ENCODE measurements at regions not wholly inside any gene's neighbourhood (a gene's known extent, or its start where the extent isn't known, plus 50 kb on each side); places are given as distances from the start of the nearest gene placed in this dataset.

DNA sequence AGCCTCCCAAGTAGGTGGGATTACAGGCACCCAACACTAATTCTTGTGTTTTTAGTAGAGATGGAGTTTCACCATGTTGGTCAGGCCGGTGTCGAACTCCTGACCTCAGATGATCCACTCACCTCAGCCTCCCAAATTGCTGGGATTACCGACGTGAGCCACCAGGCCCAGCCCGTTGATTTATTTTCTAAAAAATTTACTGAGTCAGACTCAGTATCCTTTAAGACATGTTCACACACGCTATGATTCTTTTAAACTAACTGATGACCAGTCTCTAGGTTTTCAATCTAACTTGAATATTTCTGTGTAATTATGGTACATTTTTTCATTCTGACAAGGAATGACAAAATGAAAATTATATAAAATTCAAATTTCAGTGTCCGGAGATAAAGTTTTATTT, 114.5 kb downstream of the MMUT start:
- Histone ChIP-seq H3K9ac (ENCODE audit: low read length) (no peak overlapping the region), H3K27ac (ENCODE audit: low read depth, low read length) (no peak overlapping the region), H3K36me3 (ENCODE audit: control insufficient read depth in 1 of 2, insufficient read depth in 2 of 2, low read length in 2 of 2) (no peaks in the 10 kb centered on the region), H3K4me1 (ENCODE audit: control insufficient read depth in 1 of 2, insufficient read depth in 2 of 2, low read length in 2 of 2) (no peaks in the 10 kb centered on the region), H3K4me2 (ENCODE audit: low read length) (no peak overlapping the region), H4K20me1 (ENCODE audit: insufficient read depth) (no peaks in the 10 kb centered on the region), H3K9me3 (ENCODE audit: control insufficient read depth in 1 of 2, insufficient read depth in 1 of 2, low read depth in 1 of 2, low read length in 2 of 2) (no peaks in the 10 kb centered on the region), H3K4me3 (replicated peaks in 1 of 2; ENCODE audit: low read depth in 1 of 2, low read length in 2 of 2) (no peak overlapping the region), H3K9me2 (ENCODE audit: insufficient read depth) (no peaks in the 10 kb centered on the region), H2AFZ (ENCODE audit: low read depth, low read length, poor library complexity, severe bottlenecking) (no peak overlapping the region), H3K79me2 (ENCODE audit: insufficient read depth, low read length) (no peaks in the 10 kb centered on the region), H3K27me3 (ENCODE audit: insufficient read depth, low read length) (no peaks in the 10 kb centered on the region)
- ChIA-PET POLR2A (no interaction called here), CTCF (no interaction called here), RAD21 (ENCODE audit: low non-redundant PET in 1 of 2, low total read pairs in 2 of 2, uncharacterized antibody in 2 of 2, unreplicated experiment in 2 of 2) (no interaction called here)
- no TSS peak for BruUV-seq (replicated peaks)
- intact Hi-C loops (cut with micrococcal nuclease), result no loop called here
- TF ChIP-seq ZNF274 (IDR thresholded peaks at IDR 0.05; ENCODE audit: low read depth, low read length) (no peak), CTCF (IDR thresholded peaks at IDR 0.05 in 2 of 3, conservative IDR thresholded peaks at IDR 0.05 in 1 of 3; ENCODE audit: borderline replicate concordance in 1 of 3, insufficient read depth in 1 of 3, low read depth in 2 of 3, low read length in 2 of 3) (no peak), POLR2AphosphoS5 (IDR thresholded peaks at IDR 0.05; ENCODE audit: low read depth, low read length) (no peak), POLR2A (IDR thresholded peaks at IDR 0.05; ENCODE audit: borderline replicate concordance, extremely low read depth, insufficient read depth, insufficient read length) (no peak), SP1 (IDR thresholded peaks at IDR 0.05; ENCODE audit: low read depth) (no peak), ZBTB33 (IDR thresholded peaks at IDR 0.05; ENCODE audit: extremely low read depth, insufficient replicate concordance, low read length) (no peak), ELF1 (IDR thresholded peaks at IDR 0.05; ENCODE audit: borderline replicate concordance, low read depth) (no peak), SRF (IDR thresholded peaks at IDR 0.05; ENCODE audit: low read depth) (no peak), CBX3 (IDR thresholded peaks at IDR 0.05; ENCODE audit: low read depth) (no peak), EZH2phosphoT487 (IDR thresholded peaks at IDR 0.05; ENCODE audit: borderline replicate concordance) (no peak), TCF7L2 (IDR thresholded peaks at IDR 0.05; ENCODE audit: borderline replicate concordance, extremely low read depth, insufficient read depth, insufficient read length) (no peak), FOSL1 (IDR thresholded peaks at IDR 0.05; ENCODE audit: low read depth) (no peak), RAD21 (IDR thresholded peaks at IDR 0.05; ENCODE audit: low read depth) (no peak), CEBPB (IDR thresholded peaks at IDR 0.05; ENCODE audit: low read depth) (no peak)
- TF ChIP-seq, protein P1, sequence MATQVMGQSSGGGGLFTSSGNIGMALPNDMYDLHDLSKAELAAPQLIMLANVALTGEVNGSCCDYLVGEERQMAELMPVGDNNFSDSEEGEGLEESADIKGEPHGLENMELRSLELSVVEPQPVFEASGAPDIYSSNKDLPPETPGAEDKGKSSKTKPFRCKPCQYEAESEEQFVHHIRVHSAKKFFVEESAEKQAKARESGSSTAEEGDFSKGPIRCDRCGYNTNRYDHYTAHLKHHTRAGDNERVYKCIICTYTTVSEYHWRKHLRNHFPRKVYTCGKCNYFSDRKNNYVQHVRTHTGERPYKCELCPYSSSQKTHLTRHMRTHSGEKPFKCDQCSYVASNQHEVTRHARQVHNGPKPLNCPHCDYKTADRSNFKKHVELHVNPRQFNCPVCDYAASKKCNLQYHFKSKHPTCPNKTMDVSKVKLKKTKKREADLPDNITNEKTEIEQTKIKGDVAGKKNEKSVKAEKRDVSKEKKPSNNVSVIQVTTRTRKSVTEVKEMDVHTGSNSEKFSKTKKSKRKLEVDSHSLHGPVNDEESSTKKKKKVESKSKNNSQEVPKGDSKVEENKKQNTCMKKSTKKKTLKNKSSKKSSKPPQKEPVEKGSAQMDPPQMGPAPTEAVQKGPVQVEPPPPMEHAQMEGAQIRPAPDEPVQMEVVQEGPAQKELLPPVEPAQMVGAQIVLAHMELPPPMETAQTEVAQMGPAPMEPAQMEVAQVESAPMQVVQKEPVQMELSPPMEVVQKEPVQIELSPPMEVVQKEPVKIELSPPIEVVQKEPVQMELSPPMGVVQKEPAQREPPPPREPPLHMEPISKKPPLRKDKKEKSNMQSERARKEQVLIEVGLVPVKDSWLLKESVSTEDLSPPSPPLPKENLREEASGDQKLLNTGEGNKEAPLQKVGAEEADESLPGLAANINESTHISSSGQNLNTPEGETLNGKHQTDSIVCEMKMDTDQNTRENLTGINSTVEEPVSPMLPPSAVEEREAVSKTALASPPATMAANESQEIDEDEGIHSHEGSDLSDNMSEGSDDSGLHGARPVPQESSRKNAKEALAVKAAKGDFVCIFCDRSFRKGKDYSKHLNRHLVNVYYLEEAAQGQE (IDR thresholded peaks at IDR 0.05; ENCODE audit: low read depth), result no peak
- TF ChIP-seq, protein P2, sequence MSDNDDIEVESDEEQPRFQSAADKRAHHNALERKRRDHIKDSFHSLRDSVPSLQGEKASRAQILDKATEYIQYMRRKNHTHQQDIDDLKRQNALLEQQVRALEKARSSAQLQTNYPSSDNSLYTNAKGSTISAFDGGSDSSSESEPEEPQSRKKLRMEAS (IDR thresholded peaks at IDR 0.05), result no peak
- DNase-seq (ENCODE audit: low read depth, low spot score), result no peak
- no peak for ATAC-seq
